ENCODE measurements at regions not wholly inside any gene's neighbourhood (a gene's known extent, or its start where the extent isn't known, plus 50 kb on each side); places are given as distances from the start of the nearest gene placed in this dataset.
A peak's percentile ranks its signal among the peaks of the same experiment; 100 is the strongest.

- WGBS, 2 donors (ENCODE audit: low coverage in 1 of 2), result 79 to 82% methylated on average over 4 to 9 of the region's 9 CpGs
- Histone ChIP-seq H3K4me1 (peaks cover under 1 to 7% (median 6%) of the 10 kb centered on the region in 4 donors), H3K9me3 (no peaks in the 10 kb centered on the region), H3K27ac (no peak overlapping the region), H3K27me3 (no peaks in the 10 kb centered on the region), H3K36me3 (no peaks in the 10 kb centered on the region), H3K4me3 (no peak overlapping the region)
- no peak for TF ChIP-seq EP300 (IDR thresholded peaks at IDR 0.05; ENCODE audit: low read depth)
- no peak for TF ChIP-seq POLR2AphosphoS5 (IDR thresholded peaks at IDR 0.05)
- no peak for TF ChIP-seq POLR2A (IDR thresholded peaks at IDR 0.05)
- intact Hi-C loops (cut with DNase I; ENCODE audit: low total_unique reads), result no loop called here
- in situ Hi-C loops (cut with MboI; ENCODE audit: low pct_ligation_motif_present in 1 of 4, low pct_unique_long_range_greater_than_20kb in 1 of 4, low sequenced_read_pairs in 3 of 4), result no loop called here
- no peak for DNase-seq
These were observed 142.6 kb upstream of the KLF4 start for GRCh38 chr9:107632216-107632615.

- in situ Hi-C loops (cut with MboI; ENCODE audit: low pct_ligation_motif_present in 1 of 4, low pct_unique_long_range_greater_than_20kb in 1 of 4, low sequenced_read_pairs in 3 of 4) (no loop called here), intact Hi-C loops (cut with DNase I; ENCODE audit: low total_unique reads) (no loop called here)
- no peak overlapping the region for H3K4me3 ChIP-seq
- no peaks in the 10 kb centered on the region for H3K9me3 ChIP-seq
- no peak for TF ChIP-seq POLR2A (IDR thresholded peaks at IDR 0.05)
- no peak for TF ChIP-seq POLR2AphosphoS5 (IDR thresholded peaks at IDR 0.05)
- TF ChIP-seq EP300 (IDR thresholded peaks at IDR 0.05; ENCODE audit: low read depth), result no peak
- TF ChIP-seq, protein P1, sequence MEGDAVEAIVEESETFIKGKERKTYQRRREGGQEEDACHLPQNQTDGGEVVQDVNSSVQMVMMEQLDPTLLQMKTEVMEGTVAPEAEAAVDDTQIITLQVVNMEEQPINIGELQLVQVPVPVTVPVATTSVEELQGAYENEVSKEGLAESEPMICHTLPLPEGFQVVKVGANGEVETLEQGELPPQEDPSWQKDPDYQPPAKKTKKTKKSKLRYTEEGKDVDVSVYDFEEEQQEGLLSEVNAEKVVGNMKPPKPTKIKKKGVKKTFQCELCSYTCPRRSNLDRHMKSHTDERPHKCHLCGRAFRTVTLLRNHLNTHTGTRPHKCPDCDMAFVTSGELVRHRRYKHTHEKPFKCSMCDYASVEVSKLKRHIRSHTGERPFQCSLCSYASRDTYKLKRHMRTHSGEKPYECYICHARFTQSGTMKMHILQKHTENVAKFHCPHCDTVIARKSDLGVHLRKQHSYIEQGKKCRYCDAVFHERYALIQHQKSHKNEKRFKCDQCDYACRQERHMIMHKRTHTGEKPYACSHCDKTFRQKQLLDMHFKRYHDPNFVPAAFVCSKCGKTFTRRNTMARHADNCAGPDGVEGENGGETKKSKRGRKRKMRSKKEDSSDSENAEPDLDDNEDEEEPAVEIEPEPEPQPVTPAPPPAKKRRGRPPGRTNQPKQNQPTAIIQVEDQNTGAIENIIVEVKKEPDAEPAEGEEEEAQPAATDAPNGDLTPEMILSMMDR (IDR thresholded peaks at IDR 0.05), result no peak
- no peak for DNase-seq
- H3K27me3 ChIP-seq, result no peaks in the 10 kb centered on the region
- 83% methylated on average over 5 of the region's 5 CpGs; no CpG with 5 or more reads in 1 of the 2 donors for WGBS, 2 donors (ENCODE audit: low coverage in 1 of 2)
- H3K4me1 ChIP-seq, result peaks cover 0 to 3% (median 2%) of the 10 kb centered on the region in 4 donors
- H3K36me3 ChIP-seq, result no peaks in the 10 kb centered on the region
- H3K27ac ChIP-seq, result no peak overlapping the region
These were observed 142.2 kb upstream of the KLF4 start for GRCh38 chr9:107631788-107632187.

DNA sequence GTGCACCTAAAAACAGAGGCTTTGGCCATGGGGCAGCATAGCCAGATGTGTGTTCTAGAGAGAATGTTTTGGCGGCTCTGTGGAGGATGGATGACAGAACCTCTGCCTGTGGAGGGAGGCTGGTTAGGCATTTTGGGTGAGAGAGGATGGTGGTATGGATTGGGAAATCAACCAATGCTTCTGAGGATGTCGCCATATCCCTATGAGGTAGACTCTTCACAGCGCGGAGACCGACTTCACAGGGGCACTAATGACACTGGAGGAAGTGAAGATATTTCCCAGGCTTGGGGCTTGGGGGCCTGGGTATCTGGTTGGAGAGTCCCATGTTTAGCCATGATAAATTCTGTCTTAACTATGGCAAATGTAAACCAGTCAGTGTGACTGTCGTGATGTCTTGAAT lies 140.6 kb upstream of the KLF4 start:
- H3K27ac ChIP-seq, result no peak overlapping the region
- 75 to 91% methylated on average over 1 to 6 of the region's 6 CpGs for WGBS, 2 donors (ENCODE audit: low coverage in 1 of 2)
- H3K4me3 ChIP-seq, result no peak overlapping the region
- intact Hi-C loops (cut with DNase I; ENCODE audit: low total_unique reads) (no loop called here), in situ Hi-C loops (cut with MboI; ENCODE audit: low pct_ligation_motif_present in 1 of 4, low pct_unique_long_range_greater_than_20kb in 1 of 4, low sequenced_read_pairs in 3 of 4) (no loop called here)
- H3K4me1 ChIP-seq, result peaks cover 0 to 3% (median 0%) of the 10 kb centered on the region in 4 donors
- no peak for DNase-seq
- H3K36me3 ChIP-seq, result no peaks in the 10 kb centered on the region
- H3K9me3 ChIP-seq, result no peaks in the 10 kb centered on the region
- TF ChIP-seq, protein P1 (IDR thresholded peaks at IDR 0.05), result no peak
- no peak for TF ChIP-seq POLR2A (IDR thresholded peaks at IDR 0.05)
- TF ChIP-seq POLR2AphosphoS5 (IDR thresholded peaks at IDR 0.05), result no peak
- TF ChIP-seq EP300 (IDR thresholded peaks at IDR 0.05; ENCODE audit: low read depth), result no peak
- no peaks in the 10 kb centered on the region for H3K27me3 ChIP-seq

- no peak for TF ChIP-seq EP300 (IDR thresholded peaks at IDR 0.05; ENCODE audit: low read depth)
- TF ChIP-seq, protein P1 (IDR thresholded peaks at IDR 0.05), result no peak
- TF ChIP-seq POLR2A (IDR thresholded peaks at IDR 0.05), result no peak
- TF ChIP-seq POLR2AphosphoS5 (IDR thresholded peaks at IDR 0.05), result no peak
- intact Hi-C loops (cut with DNase I; ENCODE audit: low total_unique reads), result no loop called here
- 80 to 89% methylated on average over 4 to 11 of the region's 11 CpGs for WGBS, 2 donors (ENCODE audit: low coverage in 1 of 2)
- no peak overlapping the region for H3K27ac ChIP-seq
- in situ Hi-C loops (cut with MboI; ENCODE audit: low pct_ligation_motif_present in 1 of 4, low pct_unique_long_range_greater_than_20kb in 1 of 4, low sequenced_read_pairs in 3 of 4), result no loop called here
- peaks cover 0 to 4% (median 2%) of the 10 kb centered on the region in 4 donors for H3K4me1 ChIP-seq
- no peak for DNase-seq
- no peak overlapping the region for H3K4me3 ChIP-seq
- no peaks in the 10 kb centered on the region for H3K27me3 ChIP-seq
- H3K9me3 ChIP-seq, result no peaks in the 10 kb centered on the region
- no peaks in the 10 kb centered on the region for H3K36me3 ChIP-seq
These were observed 138.9 kb upstream of the KLF4 start for GRCh38 chr9:107628444-107628843.

DNA sequence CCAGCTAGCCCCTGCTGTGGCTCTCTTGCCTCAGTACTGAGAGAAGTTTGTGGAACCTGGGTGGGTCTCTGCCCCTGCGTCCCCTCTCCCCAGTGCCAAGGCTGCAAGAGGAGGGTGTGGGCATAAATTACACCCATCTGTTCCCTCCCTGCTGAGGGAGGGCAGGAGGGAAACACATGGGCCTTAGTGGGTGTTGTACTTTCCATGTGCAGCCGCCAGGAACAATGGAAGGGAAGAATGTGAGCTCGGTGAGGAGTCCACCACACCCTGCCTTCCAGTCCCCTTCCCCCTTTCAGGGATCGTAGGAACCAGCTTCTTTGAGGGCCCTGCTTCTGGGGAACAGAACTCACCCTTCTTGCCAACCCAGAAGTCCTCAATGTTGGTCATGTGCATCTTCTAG lies 138.2 kb upstream of the KLF4 start:
- Histone ChIP-seq H3K27me3 (no peaks in the 10 kb centered on the region), H3K4me1 (peaks cover 0 to 4% (median 2%) of the 10 kb centered on the region in 4 donors), H3K4me3 (no peak overlapping the region), H3K36me3 (no peaks in the 10 kb centered on the region), H3K9me3 (no peaks in the 10 kb centered on the region), H3K27ac (no peak overlapping the region)
- intact Hi-C loops (cut with DNase I; ENCODE audit: low total_unique reads) (no loop called here), in situ Hi-C loops (cut with MboI; ENCODE audit: low pct_ligation_motif_present in 1 of 4, low pct_unique_long_range_greater_than_20kb in 1 of 4, low sequenced_read_pairs in 3 of 4) (no loop called here)
- 36% methylated on average over 4 of the region's 4 CpGs; no CpG with 5 or more reads in 1 of the 2 donors for WGBS, 2 donors (ENCODE audit: low coverage in 1 of 2)
- TF ChIP-seq EP300 (IDR thresholded peaks at IDR 0.05; ENCODE audit: low read depth), result no peak
- TF ChIP-seq, protein P1 (IDR thresholded peaks at IDR 0.05), result peak in 1 of 5 experiments; percentile 34
- no peak for DNase-seq

All from transverse colon (tissue), 4 donors.